IPS-18a (cell line): ENCODE measurements at regions not wholly inside any gene's neighbourhood (a gene's known extent, or its start where the extent isn't known, plus 50 kb on each side); places are given as distances from the start of the nearest gene placed in this dataset.

Source experiments
- H3K27ac ChIP-seq: one replicate; pipeline ENCODE4 v1.5.1; 2013; ENCODE audit warnings: low read length
- H3K27me3 ChIP-seq: one replicate; pipeline ENCODE4 v1.6.1; 2013; ENCODE audit warnings: mild to moderate bottlenecking, low read length; ENCODE audit not compliant: control insufficient read depth, insufficient read depth
- H3K36me3 ChIP-seq: one replicate; pipeline ENCODE4 v1.6.1; 2013; ENCODE audit warnings: low read depth, low read length; ENCODE audit not compliant: control insufficient read depth
- H3K4me1 ChIP-seq: one replicate; pipeline ENCODE4 v1.6.1; 2013; ENCODE audit warnings: low read depth, low read length; ENCODE audit not compliant: control insufficient read depth
- H3K4me3 ChIP-seq: one replicate; pipeline ENCODE4 v1.5.1; 2013; ENCODE audit warnings: low read length
- H3K9ac ChIP-seq: one replicate; pipeline ENCODE4 v1.6.1; 2013; ENCODE audit warnings: mild to moderate bottlenecking, low read length, moderate library complexity
- H3K9me3 ChIP-seq: one replicate; pipeline ENCODE4 v1.6.1; 2013; ENCODE audit warnings: low read depth, low read length; ENCODE audit not compliant: control insufficient read depth

DNA sequence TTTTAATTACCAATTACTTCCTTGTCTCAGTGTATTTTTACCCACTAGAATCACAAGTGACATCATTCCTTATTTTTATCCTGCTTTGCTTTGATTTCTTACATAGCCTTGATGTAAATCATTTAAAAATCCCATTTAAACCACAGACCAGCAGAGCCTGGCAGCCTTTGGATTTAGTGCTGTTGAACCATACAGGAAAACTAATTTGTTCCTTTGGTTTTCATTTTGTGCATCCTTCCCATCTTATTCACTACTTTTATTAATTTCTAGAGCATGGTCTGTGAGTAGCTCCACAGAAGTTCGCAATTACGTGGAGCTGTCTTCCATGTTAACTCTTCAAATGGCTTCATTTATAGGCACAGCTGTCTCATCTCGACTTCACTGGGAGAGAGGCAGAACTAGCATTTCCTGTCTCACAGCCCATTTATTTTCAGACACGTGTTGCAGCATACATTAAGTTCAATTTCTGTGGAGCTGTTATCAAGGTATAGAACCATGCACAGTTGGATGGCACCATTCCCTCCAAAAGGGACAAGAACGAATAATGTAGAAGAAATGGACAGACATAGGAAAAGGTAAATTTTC lies 235.3 kb downstream of the MRPL39 start:
- no peaks in the 10 kb centered on the region for H3K27me3 ChIP-seq
- H3K9me3 ChIP-seq, result no peaks in the 10 kb centered on the region
- H3K36me3 ChIP-seq, result no peaks in the 10 kb centered on the region
- no peak overlapping the region for H3K9ac ChIP-seq
- no peak overlapping the region for H3K4me3 ChIP-seq
- peaks cover 25% of the 10 kb centered on the region for H3K4me1 ChIP-seq
- H3K27ac ChIP-seq, result no peak overlapping the region

DNA sequence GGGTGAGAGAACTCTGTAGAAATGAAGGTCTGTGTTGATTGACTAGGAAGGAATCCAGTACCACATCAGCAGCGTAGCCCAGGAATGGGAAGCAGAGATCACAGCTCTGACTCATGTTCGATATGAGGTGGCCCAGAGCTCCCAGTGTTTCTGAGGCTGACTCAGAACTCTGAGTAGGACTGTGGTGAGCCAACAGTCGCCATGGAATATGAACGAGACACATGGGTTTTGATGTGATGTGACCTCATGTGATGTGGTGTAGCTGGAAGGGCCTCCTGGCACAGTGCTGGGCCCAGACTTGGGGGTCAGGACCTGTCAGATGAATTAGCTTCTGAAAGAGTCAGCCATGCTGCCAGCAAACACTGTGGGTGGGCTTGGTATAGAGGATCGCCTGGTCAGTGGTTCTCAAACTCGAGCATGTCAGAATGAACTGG lies 237.0 kb downstream of the MRPL39 start:
- Histone ChIP-seq H3K9me3 (no peaks in the 10 kb centered on the region), H3K27ac (no peak overlapping the region), H3K27me3 (no peaks in the 10 kb centered on the region), H3K4me1 (peaks cover 25% of the 10 kb centered on the region), H3K9ac (no peak overlapping the region), H3K4me3 (no peak overlapping the region), H3K36me3 (no peaks in the 10 kb centered on the region)

DNA sequence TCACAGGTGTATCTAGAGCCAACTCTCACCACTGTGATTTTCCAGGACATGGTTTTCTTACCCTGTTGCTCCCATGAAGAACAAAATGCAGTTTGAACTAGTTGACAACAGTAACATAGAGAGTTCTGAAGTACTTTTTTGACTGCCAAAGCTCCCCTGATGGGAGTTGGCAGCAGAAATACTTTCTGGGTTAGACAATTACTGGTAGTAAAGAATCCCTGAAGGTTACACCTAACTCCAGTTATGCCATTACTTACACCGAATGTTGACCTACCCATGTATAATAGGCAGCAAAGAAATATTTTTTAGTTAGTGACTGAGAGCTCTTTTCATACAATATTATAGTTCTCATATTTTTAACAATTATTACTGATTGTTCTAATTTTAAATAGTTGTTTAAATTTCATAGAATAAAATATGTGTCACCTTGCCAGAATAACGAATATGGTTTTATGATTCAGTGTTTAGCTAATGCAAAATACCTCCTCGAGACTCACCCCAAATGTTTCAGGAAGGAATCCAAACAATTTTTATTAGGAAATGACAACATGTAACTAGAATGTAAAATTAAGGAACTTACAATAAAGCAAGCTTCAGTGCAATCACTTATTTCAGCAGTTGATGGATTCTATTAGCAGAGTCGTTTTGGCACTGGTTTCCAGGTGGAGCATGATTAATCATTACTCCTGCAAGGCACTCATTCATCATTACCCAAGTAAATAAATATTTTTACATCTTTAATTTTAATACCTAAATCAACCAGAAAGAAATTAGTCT lies 237.6 kb downstream of the MRPL39 start:
- Histone ChIP-seq H3K27ac (no peak overlapping the region), H3K27me3 (no peaks in the 10 kb centered on the region), H3K4me3 (no peak overlapping the region)

DNA sequence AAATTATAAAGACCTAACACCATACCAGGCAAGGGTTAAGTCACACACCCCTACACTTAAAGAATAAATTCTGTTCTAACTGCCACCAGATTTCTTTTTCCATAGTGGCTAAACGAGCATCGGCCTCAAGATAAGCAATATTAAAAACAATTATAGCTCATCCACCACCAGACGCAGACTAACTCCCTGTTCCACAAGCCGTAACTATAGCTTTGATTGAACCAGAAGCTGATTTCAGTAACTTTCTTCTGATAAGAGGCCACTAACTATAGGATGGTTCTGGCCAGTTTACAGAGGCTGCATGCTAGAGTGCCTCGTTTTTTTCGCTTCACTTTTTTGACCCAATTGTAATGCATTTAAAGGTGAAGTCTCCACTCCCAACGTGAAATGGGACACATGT lies 238.8 kb downstream of the MRPL39 start:
- Histone ChIP-seq H3K36me3 (no peaks in the 10 kb centered on the region), H3K4me3 (no peak overlapping the region), H3K9me3 (no peaks in the 10 kb centered on the region), H3K9ac (no peak overlapping the region), H3K4me1 (peaks cover 17% of the 10 kb centered on the region), H3K27ac (no peak overlapping the region), H3K27me3 (no peaks in the 10 kb centered on the region)

More for the DNA sequence above, 237.6 kb downstream of the MRPL39 start:
- H3K9ac ChIP-seq, result no peak overlapping the region
- H3K4me1 ChIP-seq, result peaks cover 25% of the 10 kb centered on the region
- no peaks in the 10 kb centered on the region for H3K36me3 ChIP-seq
- H3K9me3 ChIP-seq, result no peaks in the 10 kb centered on the region

DNA sequence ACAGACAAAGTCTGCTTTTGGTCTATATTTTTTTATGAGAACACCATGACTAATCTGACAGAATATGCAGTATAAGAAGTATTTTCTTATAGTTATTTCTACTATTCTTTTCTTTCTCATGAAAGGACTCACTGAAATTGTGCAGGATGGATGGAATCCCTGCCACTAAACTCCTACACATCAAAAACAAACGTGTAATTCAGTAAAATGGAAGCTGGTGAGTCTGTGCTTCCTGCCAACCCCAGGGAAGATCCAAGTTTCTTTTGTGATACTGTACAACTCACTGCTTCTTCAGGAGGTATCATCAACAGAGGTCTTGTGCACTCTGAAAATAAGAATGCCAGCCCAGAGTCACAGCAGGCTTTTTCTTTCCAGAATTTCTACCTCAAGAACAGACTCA lies 241.2 kb downstream of the MRPL39 start:
- Histone ChIP-seq H3K36me3 (no peaks in the 10 kb centered on the region), H3K9me3 (no peaks in the 10 kb centered on the region), H3K27me3 (no peaks in the 10 kb centered on the region), H3K27ac (no peak overlapping the region), H3K9ac (no peak overlapping the region), H3K4me3 (no peak overlapping the region), H3K4me1 (no peaks in the 10 kb centered on the region)

DNA sequence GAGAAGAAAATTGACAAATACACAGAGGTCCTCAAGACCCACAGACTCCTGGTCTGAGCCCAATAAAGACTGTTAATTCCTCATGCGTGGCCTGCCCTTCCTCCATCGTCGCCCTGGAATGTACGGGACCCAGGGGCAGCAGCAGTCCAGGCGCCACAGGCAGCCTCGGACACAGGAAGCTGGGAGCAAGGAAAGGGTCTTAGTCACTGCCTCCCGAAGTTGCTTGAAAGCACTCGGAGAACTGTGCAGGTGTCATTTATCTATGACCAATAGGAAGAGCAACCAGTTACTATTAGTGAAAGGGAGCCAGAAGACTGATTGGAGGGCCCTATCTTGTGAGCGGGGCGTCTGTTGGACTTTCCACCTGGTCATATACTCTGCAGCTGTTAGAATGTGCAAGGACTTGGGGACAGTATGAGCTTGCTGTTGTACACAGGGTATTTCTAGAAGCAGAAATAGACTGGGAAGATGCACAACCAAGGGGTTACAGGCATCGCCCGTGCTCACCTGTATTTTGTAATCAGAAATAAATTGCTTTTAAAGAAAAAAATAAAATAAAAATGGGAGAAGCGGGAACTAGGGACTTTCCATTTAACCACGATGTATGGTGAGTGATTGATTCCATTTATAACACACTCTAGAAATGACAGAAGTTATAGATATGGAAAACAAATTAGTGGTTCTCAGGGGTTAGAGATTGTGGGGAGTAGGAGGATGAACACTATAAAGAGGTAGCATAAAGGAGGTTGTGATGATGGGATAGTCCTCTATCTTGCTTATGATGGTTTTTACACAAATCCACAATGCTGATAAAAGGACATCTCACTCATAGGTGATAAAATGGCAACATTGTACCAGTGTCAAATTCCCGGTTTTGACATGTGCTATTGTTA lies 244.7 kb downstream of the MRPL39 start:
- Histone ChIP-seq H3K27ac (no peak overlapping the region), H3K4me1 (no peaks in the 10 kb centered on the region), H3K27me3 (no peaks in the 10 kb centered on the region), H3K9ac (no peak overlapping the region), H3K4me3 (no peak overlapping the region), H3K36me3 (no peaks in the 10 kb centered on the region), H3K9me3 (no peaks in the 10 kb centered on the region)

DNA sequence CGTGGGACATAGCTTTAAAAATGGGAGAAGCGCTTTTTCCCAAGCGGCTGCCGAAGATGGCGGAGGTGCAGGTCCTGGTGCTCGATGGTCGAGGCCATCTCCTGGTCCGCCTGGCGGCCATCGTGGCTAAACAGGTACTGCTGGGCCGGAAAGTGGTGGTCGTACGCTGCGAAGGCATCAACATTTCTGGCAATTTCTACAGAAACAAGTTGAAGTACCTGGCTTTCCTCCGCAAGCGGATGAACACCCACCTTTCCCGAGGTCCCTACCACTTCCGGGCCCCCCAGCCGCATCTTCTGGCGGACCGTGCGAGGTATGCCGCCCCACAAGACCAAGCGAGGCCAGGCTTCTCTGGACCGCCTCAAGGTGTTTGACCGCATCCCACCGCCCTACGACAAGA lies 245.5 kb downstream of the MRPL39 start:
- Histone ChIP-seq H3K9me3 (no peaks in the 10 kb centered on the region), H3K9ac (no peak overlapping the region), H3K36me3 (no peaks in the 10 kb centered on the region), H3K4me3 (no peak overlapping the region), H3K27ac (no peak overlapping the region), H3K27me3 (no peaks in the 10 kb centered on the region), H3K4me1 (no peaks in the 10 kb centered on the region)

DNA sequence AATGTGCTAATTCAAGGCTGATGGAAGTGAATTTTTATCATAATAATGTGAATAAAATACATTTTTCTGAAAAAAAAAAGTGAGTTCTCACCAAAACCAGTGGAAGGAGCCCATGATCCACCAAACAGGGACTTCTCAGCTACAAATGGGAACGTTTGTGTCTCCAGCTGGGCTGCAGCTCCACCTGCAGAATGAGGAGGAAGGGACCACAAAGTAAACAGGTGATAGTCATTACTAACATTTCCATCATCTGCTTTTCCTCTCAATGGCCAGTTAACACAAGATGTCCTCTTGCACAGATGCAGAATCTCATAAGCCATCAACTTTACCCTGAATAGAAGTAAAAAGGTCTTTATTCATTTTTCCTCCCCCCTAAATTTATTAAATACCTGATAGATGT lies 246.2 kb downstream of the MRPL39 start:
- H3K9ac ChIP-seq, result no peak overlapping the region
- no peaks in the 10 kb centered on the region for H3K9me3 ChIP-seq
- H3K36me3 ChIP-seq, result no peaks in the 10 kb centered on the region
- no peak overlapping the region for H3K4me3 ChIP-seq
- no peaks in the 10 kb centered on the region for H3K4me1 ChIP-seq
- H3K27me3 ChIP-seq, result no peaks in the 10 kb centered on the region
- H3K27ac ChIP-seq, result no peak overlapping the region

DNA sequence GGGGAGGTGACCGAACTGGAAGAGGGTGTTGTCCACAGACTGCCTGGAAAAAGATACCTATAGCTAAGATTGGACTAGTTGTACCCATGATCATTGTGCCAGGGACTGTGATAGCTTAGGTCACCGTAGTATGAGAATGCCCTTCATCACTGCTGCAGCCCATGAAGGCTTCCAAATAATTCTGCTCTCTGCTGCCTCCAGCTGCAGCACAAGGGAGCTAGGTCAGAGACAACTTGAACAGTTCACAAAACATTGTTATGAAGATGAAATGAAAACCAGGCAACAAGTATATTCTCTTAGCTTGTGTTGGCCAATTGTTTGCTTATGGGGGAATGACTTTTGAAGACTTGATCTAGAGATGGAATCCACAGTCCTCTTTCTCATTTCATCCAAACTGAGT lies 246.7 kb downstream of the MRPL39 start:
- no peaks in the 10 kb centered on the region for H3K36me3 ChIP-seq
- no peak overlapping the region for H3K9ac ChIP-seq
- H3K4me1 ChIP-seq, result no peaks in the 10 kb centered on the region
- H3K9me3 ChIP-seq, result no peaks in the 10 kb centered on the region
- H3K27me3 ChIP-seq, result no peaks in the 10 kb centered on the region
- no peak overlapping the region for H3K4me3 ChIP-seq
- H3K27ac ChIP-seq, result no peak overlapping the region

DNA sequence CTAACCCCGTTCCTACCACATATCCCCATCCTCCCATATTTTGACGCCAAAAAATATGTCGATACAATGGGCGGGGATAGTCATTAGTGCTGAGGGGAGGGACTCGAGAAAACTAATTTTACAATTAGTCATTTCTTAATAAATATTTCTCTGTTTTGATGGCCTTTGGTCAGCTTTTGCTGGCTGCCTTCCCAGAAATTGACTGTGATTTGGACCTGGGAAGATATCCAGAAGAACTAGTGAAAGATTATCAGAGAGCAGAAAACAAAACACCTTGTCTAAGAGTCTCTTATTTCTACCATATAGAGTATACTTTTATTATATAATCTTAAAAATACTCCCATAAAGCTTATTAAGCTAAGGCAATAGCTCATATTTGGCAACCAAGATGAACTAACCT lies 247.6 kb downstream of the MRPL39 start:
- no peaks in the 10 kb centered on the region for H3K9me3 ChIP-seq
- H3K9ac ChIP-seq, result no peak overlapping the region
- H3K4me1 ChIP-seq, result no peaks in the 10 kb centered on the region
- H3K4me3 ChIP-seq, result no peak overlapping the region
- H3K27me3 ChIP-seq, result no peaks in the 10 kb centered on the region
- H3K27ac ChIP-seq, result no peak overlapping the region
- no peaks in the 10 kb centered on the region for H3K36me3 ChIP-seq

DNA sequence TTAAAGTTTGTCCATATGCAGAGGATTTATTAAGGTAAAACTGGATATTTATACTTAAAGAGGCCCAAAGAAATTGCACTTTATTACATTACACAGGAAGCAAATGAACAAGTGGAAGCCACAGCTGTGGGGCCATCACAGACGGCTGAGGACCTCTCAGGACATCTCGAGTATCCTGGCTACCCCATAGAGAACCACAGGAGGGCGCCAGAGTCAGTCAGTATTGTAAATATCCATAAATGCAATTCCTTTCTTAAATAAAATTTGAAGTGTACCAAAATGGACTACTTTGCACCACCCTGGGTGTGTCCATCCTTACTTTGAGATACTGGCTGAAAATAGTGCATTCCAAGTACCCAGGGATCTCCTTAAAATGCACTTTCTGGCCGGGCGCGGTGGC lies 257.2 kb downstream of the MRPL39 start:
- Histone ChIP-seq H3K27me3 (no peaks in the 10 kb centered on the region), H3K9me3 (no peaks in the 10 kb centered on the region), H3K36me3 (no peaks in the 10 kb centered on the region), H3K27ac (no peak overlapping the region), H3K4me1 (no peaks in the 10 kb centered on the region), H3K9ac (no peak overlapping the region), H3K4me3 (no peak overlapping the region)
